K562 (cell line): ENCODE measurements at regions not wholly inside any gene's neighbourhood (a gene's known extent, or its start where the extent isn't known, plus 50 kb on each side); places are given as distances from the start of the nearest gene placed in this dataset.

ENCODE experiments used
- ATAC-seq: fragments of 200-7000 bp; cut with Tn5 transposase; 3 replicates; pipeline ENCODE4 v1.9.1; 2020; ENCODE audit warnings: moderate library complexity
- BruUV-seq: library from RNA; stranded (reverse); fragments of 400-500 nt; replicated peaks from 2 replicates; lab custom pipeline; 2021; lab: Mats Ljungman, UMichigan
- CTCF ChIA-PET: fragments of 300-600 bp; formaldehyde crosslinking; extraction: SDS; loops from one replicate; lab custom pipeline; 2021; ENCODE audit warnings: low intra/inter-chr PET ratio; lab: Yijun Ruan, JAX
- POLR2A ChIA-PET: fragments of 300-600, 350-650 bp; sonication (Branson Sonifier 250); formaldehyde crosslinking; extraction: SDS; loops from one replicate; lab custom pipeline; 2021; ENCODE audit warnings: antibody characterized with exemption, inconsistent platforms; lab: Yijun Ruan, JAX
- DNase-seq, 4 experiments: peaks; one replicate each; pipeline versions ENCODE4 v3.0.0 to v3.0.0-alpha.2; 2011 to 2018; ENCODE audit warnings: low spot score in 3 of 4, mixed read lengths in 3 of 4; ENCODE audit errors: extremely low read depth in 1 of 4
- FAIRE-seq: peaks from 2 replicates; lab custom pipeline; 2011; peaks lifted over from hg19 to GRCh38; lab: Jason Lieb, UNC
- H2AFZ ChIP-seq: 2 replicates; pipeline ENCODE4 v1.6.0; 2011; ENCODE audit warnings: low read depth, low read length, control low read depth, inconsistent platforms
- H3K27ac ChIP-seq: fragments of 200-600 bp; 3 replicates; pipeline ENCODE4 v1.8.0; 2011; ENCODE audit warnings: low read depth, mild to moderate bottlenecking, control low read depth, inconsistent platforms, low read length, moderate library complexity, mixed read lengths; ENCODE audit errors: extremely low read depth
- H3K27me3 ChIP-seq, 2 experiments: fragments of 300-600 bp in 1 of 2; 2 replicates in 1 of 2; 3 replicates in 1 of 2; pipeline versions ENCODE4 v1.6.0 to v1.8.0; 2011; ENCODE audit warnings: inconsistent platforms in 2 of 2, low read length in 2 of 2, mild to moderate bottlenecking in 1 of 2, mixed read lengths in 1 of 2, moderate library complexity in 1 of 2; ENCODE audit not compliant: control insufficient read depth in 2 of 2, insufficient read depth in 2 of 2
- H3K36me3 ChIP-seq: fragments of 300-600 bp; 3 replicates; pipeline ENCODE4 v1.8.0; 2011; ENCODE audit warnings: mild to moderate bottlenecking, low read length, inconsistent platforms; ENCODE audit not compliant: control insufficient read depth, insufficient read depth
- H3K4me1 ChIP-seq, 2 experiments: fragments of 200-600 bp in 1 of 2; replicated peaks in 1 of 2; 2 replicates in 1 of 2; 3 replicates in 1 of 2; pipeline versions ENCODE4 v1.5.1 to v1.8.0; 2011; ENCODE audit warnings: inconsistent platforms in 2 of 2, low read length in 2 of 2, mild to moderate bottlenecking in 1 of 2, mixed read lengths in 1 of 2, moderate library complexity in 1 of 2; ENCODE audit not compliant: control insufficient read depth in 2 of 2, insufficient read depth in 2 of 2
- H3K4me2 ChIP-seq: 2 replicates; pipeline ENCODE4 v1.6.1; 2011; ENCODE audit warnings: low read length, control low read depth, inconsistent platforms, mixed read lengths; ENCODE audit not compliant: insufficient read depth
- H3K4me3 ChIP-seq: fragments of 200-600 bp; sonication (generic), shearing (Covaris generic); 2 replicates; pipeline ENCODE4 v1.5.1; 2016; ENCODE audit warnings: control low read depth, inconsistent platforms
- H3K79me2 ChIP-seq: fragments of 200-600 bp; 3 replicates; pipeline ENCODE4 v1.8.0; 2011; ENCODE audit warnings: low read length, inconsistent platforms; ENCODE audit not compliant: control insufficient read depth, insufficient read depth
- H3K9ac ChIP-seq, 2 experiments: 2 replicates each; pipeline versions ENCODE4 v1.6.0 to v1.6.1; 2011; ENCODE audit warnings: low read depth in 2 of 2, low read length in 2 of 2, control low read depth in 1 of 2, inconsistent platforms in 1 of 2, mild to moderate bottlenecking in 1 of 2, mixed read lengths in 1 of 2; ENCODE audit not compliant: insufficient read depth in 1 of 2
- H3K9me1 ChIP-seq: one replicate; pipeline ENCODE4 v1.6.0; 2011; ENCODE audit warnings: inconsistent platforms, mild to moderate bottlenecking, low read length, moderate library complexity; ENCODE audit not compliant: control insufficient read depth, insufficient read depth
- H3K9me3 ChIP-seq: replicated peaks from 2 replicates; pipeline ENCODE4 v1.5.1; 2011; ENCODE audit warnings: low read depth, low read length, inconsistent platforms; ENCODE audit not compliant: control insufficient read depth, insufficient read depth
- H4K20me1 ChIP-seq: replicated peaks from 2 replicates; pipeline ENCODE4 v1.6.1; 2011; ENCODE audit warnings: low read length, inconsistent platforms, mixed read lengths; ENCODE audit not compliant: control insufficient read depth, insufficient read depth
- EP300 ChIP-seq: IDR thresholded peaks from 2 replicates; pipeline ENCODE4 v1.6.1; 2012; ENCODE audit warnings: low read length, improper control_type of control experiment
- FOXP1 ChIP-seq: sonication (generic); formaldehyde crosslinking; IDR thresholded peaks from 2 replicates; pipeline ENCODE4 v1.8.0; 2022; ENCODE audit warnings: mild to moderate bottlenecking, missing genetic modification reagents
- NFE2L1 ChIP-seq: fragments of 450-650 bp; IDR thresholded peaks from 2 replicates; pipeline ENCODE4 v1.6.1; 2016; ENCODE audit warnings: missing genetic modification characterization, low read depth, mild to moderate bottlenecking, missing compliant biosample characterization, moderate library complexity, borderline replicate concordance
- RBFOX2 ChIP-seq: fragments of 200-400 bp; formaldehyde crosslinking; IDR thresholded peaks from 2 replicates; pipeline ENCODE4 v1.6.1; 2017; ENCODE audit warnings: low read depth, mild to moderate bottlenecking, low read length, moderate library complexity
- TCF7L2 ChIP-seq: fragments of 150-350 bp; IDR thresholded peaks from 2 replicates; pipeline ENCODE4 v1.6.1; 2016; ENCODE audit warnings: low read depth, mild to moderate bottlenecking, low read length, moderate library complexity
- ZBTB34 ChIP-seq: fragments of 250-450 bp; sonication (Bioruptor Pico); IDR thresholded peaks from 2 replicates; pipeline ENCODE4 v1.8.0; 2021; ENCODE audit warnings: mild to moderate bottlenecking, moderate library complexity
- ZNF143 ChIP-seq: sonication (generic); formaldehyde crosslinking; IDR thresholded peaks from 2 replicates; pipeline ENCODE4 v1.9.0; 2022; ENCODE audit warnings: mild to moderate bottlenecking, missing genetic modification reagents
- ZNF717 ChIP-seq: fragments of 250-450 bp; sonication (Bioruptor Pico); IDR thresholded peaks from 2 replicates; pipeline ENCODE4 v1.5.0; 2021
- in situ Hi-C: fragments of 300-500 bp; cut with MboI; formaldehyde crosslinking; loops from 4 replicates; pipeline ENCODE4 v1.15.0; 2018; ENCODE audit warnings: inconsistent platforms, mixed read lengths
- intact Hi-C: fragments of 100-400 bp; cut with micrococcal nuclease; formaldehyde crosslinking; loops from 2 replicates; pipeline ENCODE4 v1.14.2; 2022
- TF ChIP-seq, protein P1 (sequence below): fragments of 200-600 bp; sonication (generic); IDR thresholded peaks from one replicate; pipeline ENCODE4 v1.6.1; 2012; ENCODE audit warnings: mild to moderate bottlenecking, low read depth, low read length, inconsistent platforms

DNA sequence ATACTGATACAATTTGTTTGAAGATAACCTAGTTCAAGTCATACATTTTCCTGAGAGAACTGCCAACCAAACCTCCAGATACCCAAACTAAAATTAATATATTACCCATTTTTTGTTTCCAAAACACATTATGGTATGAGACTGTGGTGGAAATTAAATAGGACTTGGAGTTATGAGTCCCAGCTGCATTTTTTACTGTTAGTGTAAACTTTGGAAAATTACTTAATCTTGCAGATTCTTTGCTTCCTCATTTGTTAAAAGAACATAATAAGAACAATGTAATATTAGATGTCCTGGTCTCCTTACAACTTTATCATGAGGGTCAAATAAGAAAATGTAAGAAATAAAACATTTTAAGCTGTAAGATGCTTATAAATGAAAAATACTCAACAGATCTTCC is 98.2 kb upstream of the TRIB2 start:
- in situ Hi-C loops (no loop called here), intact Hi-C loops (no loop called here)
- POLR2A ChIA-PET: no interaction called here
- Histone ChIP-seq H3K79me2 (no peaks in the 10 kb centered on the region), H4K20me1 (no peaks in the 10 kb centered on the region), H3K4me2 (no peak overlapping the region), H3K4me1 (no peaks in the 10 kb centered on the region), H3K9ac (no peak overlapping the region), H3K27me3 (no peaks in the 10 kb centered on the region), H3K27ac (no peak overlapping the region), H2AFZ (no peak overlapping the region), H3K4me3 (no peak overlapping the region), H3K36me3 (no peaks in the 10 kb centered on the region), H3K9me1 (no peaks in the 10 kb centered on the region), H3K9me3 (no peaks in the 10 kb centered on the region)
- no peak for DNase-seq
- no peak for FAIRE-seq
- CTCF ChIA-PET: no interaction called here
- no peak for ATAC-seq
- no TSS peak for BruUV-seq
- TF ChIP-seq NFE2L1 (tag) (no peak), FOXP1 (CRISPR knock-in tag) (no peak), ZNF143 (CRISPR knock-in tag) (no peak), ZNF717 (CRISPR knock-in tag) (no peak), ZBTB34 (CRISPR knock-in tag) (no peak), TCF7L2 (no peak), RBFOX2 (no peak), EP300 (no peak)
- TF ChIP-seq, protein P1, sequence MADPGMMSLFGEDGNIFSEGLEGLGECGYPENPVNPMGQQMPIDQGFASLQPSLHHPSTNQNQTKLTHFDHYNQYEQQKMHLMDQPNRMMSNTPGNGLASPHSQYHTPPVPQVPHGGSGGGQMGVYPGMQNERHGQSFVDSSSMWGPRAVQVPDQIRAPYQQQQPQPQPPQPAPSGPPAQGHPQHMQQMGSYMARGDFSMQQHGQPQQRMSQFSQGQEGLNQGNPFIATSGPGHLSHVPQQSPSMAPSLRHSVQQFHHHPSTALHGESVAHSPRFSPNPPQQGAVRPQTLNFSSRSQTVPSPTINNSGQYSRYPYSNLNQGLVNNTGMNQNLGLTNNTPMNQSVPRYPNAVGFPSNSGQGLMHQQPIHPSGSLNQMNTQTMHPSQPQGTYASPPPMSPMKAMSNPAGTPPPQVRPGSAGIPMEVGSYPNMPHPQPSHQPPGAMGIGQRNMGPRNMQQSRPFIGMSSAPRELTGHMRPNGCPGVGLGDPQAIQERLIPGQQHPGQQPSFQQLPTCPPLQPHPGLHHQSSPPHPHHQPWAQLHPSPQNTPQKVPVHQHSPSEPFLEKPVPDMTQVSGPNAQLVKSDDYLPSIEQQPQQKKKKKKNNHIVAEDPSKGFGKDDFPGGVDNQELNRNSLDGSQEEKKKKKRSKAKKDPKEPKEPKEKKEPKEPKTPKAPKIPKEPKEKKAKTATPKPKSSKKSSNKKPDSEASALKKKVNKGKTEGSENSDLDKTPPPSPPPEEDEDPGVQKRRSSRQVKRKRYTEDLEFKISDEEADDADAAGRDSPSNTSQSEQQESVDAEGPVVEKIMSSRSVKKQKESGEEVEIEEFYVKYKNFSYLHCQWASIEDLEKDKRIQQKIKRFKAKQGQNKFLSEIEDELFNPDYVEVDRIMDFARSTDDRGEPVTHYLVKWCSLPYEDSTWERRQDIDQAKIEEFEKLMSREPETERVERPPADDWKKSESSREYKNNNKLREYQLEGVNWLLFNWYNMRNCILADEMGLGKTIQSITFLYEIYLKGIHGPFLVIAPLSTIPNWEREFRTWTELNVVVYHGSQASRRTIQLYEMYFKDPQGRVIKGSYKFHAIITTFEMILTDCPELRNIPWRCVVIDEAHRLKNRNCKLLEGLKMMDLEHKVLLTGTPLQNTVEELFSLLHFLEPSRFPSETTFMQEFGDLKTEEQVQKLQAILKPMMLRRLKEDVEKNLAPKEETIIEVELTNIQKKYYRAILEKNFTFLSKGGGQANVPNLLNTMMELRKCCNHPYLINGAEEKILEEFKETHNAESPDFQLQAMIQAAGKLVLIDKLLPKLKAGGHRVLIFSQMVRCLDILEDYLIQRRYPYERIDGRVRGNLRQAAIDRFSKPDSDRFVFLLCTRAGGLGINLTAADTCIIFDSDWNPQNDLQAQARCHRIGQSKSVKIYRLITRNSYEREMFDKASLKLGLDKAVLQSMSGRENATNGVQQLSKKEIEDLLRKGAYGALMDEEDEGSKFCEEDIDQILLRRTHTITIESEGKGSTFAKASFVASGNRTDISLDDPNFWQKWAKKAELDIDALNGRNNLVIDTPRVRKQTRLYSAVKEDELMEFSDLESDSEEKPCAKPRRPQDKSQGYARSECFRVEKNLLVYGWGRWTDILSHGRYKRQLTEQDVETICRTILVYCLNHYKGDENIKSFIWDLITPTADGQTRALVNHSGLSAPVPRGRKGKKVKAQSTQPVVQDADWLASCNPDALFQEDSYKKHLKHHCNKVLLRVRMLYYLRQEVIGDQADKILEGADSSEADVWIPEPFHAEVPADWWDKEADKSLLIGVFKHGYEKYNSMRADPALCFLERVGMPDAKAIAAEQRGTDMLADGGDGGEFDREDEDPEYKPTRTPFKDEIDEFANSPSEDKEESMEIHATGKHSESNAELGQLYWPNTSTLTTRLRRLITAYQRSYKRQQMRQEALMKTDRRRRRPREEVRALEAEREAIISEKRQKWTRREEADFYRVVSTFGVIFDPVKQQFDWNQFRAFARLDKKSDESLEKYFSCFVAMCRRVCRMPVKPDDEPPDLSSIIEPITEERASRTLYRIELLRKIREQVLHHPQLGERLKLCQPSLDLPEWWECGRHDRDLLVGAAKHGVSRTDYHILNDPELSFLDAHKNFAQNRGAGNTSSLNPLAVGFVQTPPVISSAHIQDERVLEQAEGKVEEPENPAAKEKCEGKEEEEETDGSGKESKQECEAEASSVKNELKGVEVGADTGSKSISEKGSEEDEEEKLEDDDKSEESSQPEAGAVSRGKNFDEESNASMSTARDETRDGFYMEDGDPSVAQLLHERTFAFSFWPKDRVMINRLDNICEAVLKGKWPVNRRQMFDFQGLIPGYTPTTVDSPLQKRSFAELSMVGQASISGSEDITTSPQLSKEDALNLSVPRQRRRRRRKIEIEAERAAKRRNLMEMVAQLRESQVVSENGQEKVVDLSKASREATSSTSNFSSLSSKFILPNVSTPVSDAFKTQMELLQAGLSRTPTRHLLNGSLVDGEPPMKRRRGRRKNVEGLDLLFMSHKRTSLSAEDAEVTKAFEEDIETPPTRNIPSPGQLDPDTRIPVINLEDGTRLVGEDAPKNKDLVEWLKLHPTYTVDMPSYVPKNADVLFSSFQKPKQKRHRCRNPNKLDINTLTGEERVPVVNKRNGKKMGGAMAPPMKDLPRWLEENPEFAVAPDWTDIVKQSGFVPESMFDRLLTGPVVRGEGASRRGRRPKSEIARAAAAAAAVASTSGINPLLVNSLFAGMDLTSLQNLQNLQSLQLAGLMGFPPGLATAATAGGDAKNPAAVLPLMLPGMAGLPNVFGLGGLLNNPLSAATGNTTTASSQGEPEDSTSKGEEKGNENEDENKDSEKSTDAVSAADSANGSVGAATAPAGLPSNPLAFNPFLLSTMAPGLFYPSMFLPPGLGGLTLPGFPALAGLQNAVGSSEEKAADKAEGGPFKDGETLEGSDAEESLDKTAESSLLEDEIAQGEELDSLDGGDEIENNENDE: no peak
